SK-N-MC (cell line): ENCODE measurements at regions not wholly inside any gene's neighbourhood (a gene's known extent, or its start where the extent isn't known, plus 50 kb on each side); places are given as distances from the start of the nearest gene placed in this dataset.

ENCODE experiments used
- DNase-seq: peaks from one replicate; pipeline ENCODE4 v3.0.0-alpha.2; 2011; ENCODE audit warnings: low read depth, low spot score
- H3K27ac ChIP-seq: fragments of 200-600 bp; sonication (generic); 2 replicates; pipeline ENCODE4 v1.5.1; 2016; ENCODE audit warnings: mixed run types
- H3K36me3 ChIP-seq: fragments of 200-600 bp; sonication (generic); 2 replicates; pipeline ENCODE4 v1.6.1; 2017; ENCODE audit warnings: antibody characterized with exemption, low read length, mixed read lengths; ENCODE audit not compliant: insufficient read depth
- H3K4me3 ChIP-seq: fragments of 200-600 bp; sonication (generic); 2 replicates; pipeline ENCODE4 v1.5.1; 2016
- H3K9ac ChIP-seq: fragments of 200-600 bp; sonication (generic); 2 replicates; pipeline ENCODE4 v1.8.0; 2017; ENCODE audit warnings: mixed run types, mixed read lengths; ENCODE audit not compliant: insufficient read length
- H3K9me3 ChIP-seq: fragments of 200-600 bp; sonication (generic); 2 replicates; pipeline ENCODE4 v1.6.1; 2017; ENCODE audit warnings: low read depth, mild to moderate bottlenecking, antibody characterized with exemption, low read length, moderate library complexity, mixed read lengths
- EZH2 ChIP-seq: fragments of 200-600 bp; sonication (generic); IDR thresholded peaks from one replicate; pipeline ENCODE4 v1.6.1; 2017; ENCODE audit warnings: antibody characterized with exemption
- FOXP2 ChIP-seq: optimal IDR thresholded peaks from 2 replicates; pipeline ENCODE3; 2011; ENCODE audit warnings: mild to moderate bottlenecking, moderate library complexity; ENCODE audit not compliant: insufficient read depth; ENCODE audit errors: extremely low read length, control extremely low read depth
- POLR2AphosphoS5 ChIP-seq: IDR thresholded peaks from 2 replicates; pipeline ENCODE4 v1.6.1; 2012; ENCODE audit warnings: mild to moderate bottlenecking, low read depth, low read length, borderline replicate concordance

- H3K9ac ChIP-seq: no peak overlapping the region
- no peaks in the 10 kb centered on the region for H3K36me3 ChIP-seq
- H3K9me3 ChIP-seq: no peaks in the 10 kb centered on the region
- no peak overlapping the region for H3K27ac ChIP-seq
- no peak for DNase-seq
- TF ChIP-seq POLR2AphosphoS5: no peak
- TF ChIP-seq FOXP2: no peak
- TF ChIP-seq EZH2: no peak
- no peak overlapping the region for H3K4me3 ChIP-seq
Observed at GRCh38 chr1:106564192-106564591, 492.3 kb upstream of the PRMT6 start.

GRCh38 chr1:106568201-106568974 lies 488.1 kb upstream of the PRMT6 start:
- H3K9ac ChIP-seq: no peak overlapping the region
- DNase-seq: no peak
- no peak overlapping the region for H3K4me3 ChIP-seq
- no peak overlapping the region for H3K27ac ChIP-seq
- TF ChIP-seq POLR2AphosphoS5 (no peak), FOXP2 (no peak), EZH2 (no peak)
- no peaks in the 10 kb centered on the region for H3K36me3 ChIP-seq
- H3K9me3 ChIP-seq: no peaks in the 10 kb centered on the region

- Histone ChIP-seq H3K9ac (no peak overlapping the region), H3K27ac (no peak overlapping the region), H3K9me3 (no peaks in the 10 kb centered on the region), H3K4me3 (no peak overlapping the region), H3K36me3 (no peaks in the 10 kb centered on the region)
- TF ChIP-seq FOXP2 (no peak), POLR2AphosphoS5 (no peak), EZH2 (no peak)
- no peak for DNase-seq
Observed at GRCh38 chr1:106571109-106571508, 485.4 kb upstream of the PRMT6 start.

- TF ChIP-seq FOXP2 (no peak), EZH2 (no peak), POLR2AphosphoS5 (no peak)
- Histone ChIP-seq H3K9ac (no peak overlapping the region), H3K9me3 (no peaks in the 10 kb centered on the region), H3K4me3 (no peak overlapping the region), H3K36me3 (no peaks in the 10 kb centered on the region), H3K27ac (no peak overlapping the region)
- no peak for DNase-seq
Observed at GRCh38 chr1:106584107-106584506, 472.4 kb upstream of the PRMT6 start.

GRCh38 chr1:106584676-106585075 lies 471.8 kb upstream of the PRMT6 start:
- Histone ChIP-seq H3K9ac (no peak overlapping the region), H3K4me3 (no peak overlapping the region), H3K36me3 (no peaks in the 10 kb centered on the region), H3K27ac (no peak overlapping the region), H3K9me3 (no peaks in the 10 kb centered on the region)
- no peak for DNase-seq
- no peak for TF ChIP-seq FOXP2
- no peak for TF ChIP-seq EZH2

GRCh38 chr1:106600626-106601025 lies 455.8 kb upstream of the PRMT6 start:
- H3K9me3 ChIP-seq: no peaks in the 10 kb centered on the region
- TF ChIP-seq POLR2AphosphoS5: no peak
- no peak for TF ChIP-seq EZH2
- no peak for TF ChIP-seq FOXP2

GRCh38 chr1:106603616-106604015 lies 452.9 kb upstream of the PRMT6 start:
- no peaks in the 10 kb centered on the region for H3K36me3 ChIP-seq
- TF ChIP-seq POLR2AphosphoS5 (no peak), EZH2 (no peak), FOXP2 (no peak)
- no peak overlapping the region for H3K9ac ChIP-seq
- H3K27ac ChIP-seq: no peak overlapping the region
- DNase-seq: no peak
- no peaks in the 10 kb centered on the region for H3K9me3 ChIP-seq
- H3K4me3 ChIP-seq: no peak overlapping the region

More at GRCh38 chr1:106600626-106601025, 455.8 kb upstream of the PRMT6 start:
- Histone ChIP-seq H3K4me3 (no peak overlapping the region), H3K9ac (no peak overlapping the region), H3K36me3 (no peaks in the 10 kb centered on the region), H3K27ac (no peak overlapping the region)
- DNase-seq: no peak

GRCh38 chr1:106608841-106609240 lies 447.6 kb upstream of the PRMT6 start:
- H3K9me3 ChIP-seq: no peaks in the 10 kb centered on the region
- H3K27ac ChIP-seq: no peak overlapping the region
- no peak for TF ChIP-seq EZH2
- no peak for TF ChIP-seq POLR2AphosphoS5
- DNase-seq: no peak
- H3K4me3 ChIP-seq: no peak overlapping the region
- no peaks in the 10 kb centered on the region for H3K36me3 ChIP-seq
- no peak overlapping the region for H3K9ac ChIP-seq

- H3K36me3 ChIP-seq: no peaks in the 10 kb centered on the region
- H3K9ac ChIP-seq: no peak overlapping the region
- no peak overlapping the region for H3K4me3 ChIP-seq
- H3K9me3 ChIP-seq: no peaks in the 10 kb centered on the region
- no peak for TF ChIP-seq FOXP2
- no peak for TF ChIP-seq EZH2
- no peak; the same call in 1 of the 2 replicates for TF ChIP-seq POLR2AphosphoS5
- no peak overlapping the region for H3K27ac ChIP-seq
- DNase-seq: peak; percentile 44
Observed at GRCh38 chr1:106613068-106613467, 443.4 kb upstream of the PRMT6 start.
